SH-SY5Y (cell line): ENCODE measurements at regions not wholly inside any gene's neighbourhood (a gene's known extent, or its start where the extent isn't known, plus 50 kb on each side); places are given as distances from the start of the nearest gene placed in this dataset.

Source experiments
- GATA2 ChIP-seq: IDR thresholded peaks from 2 replicates; pipeline ENCODE4 v1.6.1; 2011; ENCODE audit warnings: mild to moderate bottlenecking, low read depth, low read length
- GATA3 ChIP-seq: IDR thresholded peaks from 2 replicates; pipeline ENCODE4 v1.6.1; 2011; ENCODE audit warnings: low read depth, mild to moderate bottlenecking, low read length, moderate library complexity

GRCh38 chr7:37534893-37535610, 86.4 kb upstream of the ELMO1 start:
- TF ChIP-seq GATA3 (no peak), GATA2 (no peak)
